Mononuclear cell (primary cell): ENCODE measurements at regions not wholly inside any gene's neighbourhood (a gene's known extent, or its start where the extent isn't known, plus 50 kb on each side); places are given as distances from the start of the nearest gene placed in this dataset.

Source experiments
- H3K27me3 ChIP-seq: 2 replicates; pipeline ENCODE4 v1.6.0; 2011; ENCODE audit warnings: low read length, control low read depth; ENCODE audit not compliant: insufficient read depth
- H3K4me1 ChIP-seq: 2 replicates; pipeline ENCODE4 v1.5.1; 2011; ENCODE audit warnings: mild to moderate bottlenecking, low read length, control low read depth; ENCODE audit not compliant: insufficient read depth
- H3K4me3 ChIP-seq: 2 replicates; pipeline ENCODE4 v1.5.1; 2011; ENCODE audit warnings: mild to moderate bottlenecking, low read length, moderate library complexity
- H3K9me3 ChIP-seq: 2 replicates; pipeline ENCODE4 v1.5.1; 2011; ENCODE audit warnings: low read depth, mild to moderate bottlenecking, control low read depth, low read length

- Histone ChIP-seq H3K9me3 (no peaks in the 10 kb centered on the region), H3K27me3 (no peaks in the 10 kb centered on the region), H3K4me3 (no peak overlapping the region), H3K4me1 (peaks cover 27% of the 10 kb centered on the region)
Observed at GRCh38 chr2:215507136-215507535, 71.3 kb upstream of the FN1 start.

DNA sequence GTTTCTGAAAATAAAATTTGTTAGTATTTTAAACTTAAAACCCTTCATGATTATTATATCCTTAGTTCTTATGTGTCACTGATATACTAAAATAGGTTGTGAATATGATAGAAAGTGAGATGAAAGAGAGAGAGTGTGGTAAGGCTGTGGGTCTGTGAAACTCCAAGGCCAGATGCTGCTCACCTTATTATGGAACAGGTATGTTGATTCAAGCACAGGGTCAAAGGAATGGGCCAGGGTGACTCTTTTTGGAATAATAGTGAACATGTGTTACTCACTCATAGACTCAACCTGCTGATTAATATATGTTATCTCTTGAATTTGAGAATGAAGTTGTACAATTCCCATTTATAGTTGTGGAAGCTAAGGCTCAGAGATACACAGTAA, 70.7 kb upstream of the FN1 start:
- peaks cover 27% of the 10 kb centered on the region for H3K4me1 ChIP-seq
- H3K4me3 ChIP-seq = no peak overlapping the region
- no peaks in the 10 kb centered on the region for H3K9me3 ChIP-seq
- H3K27me3 ChIP-seq = no peaks in the 10 kb centered on the region

DNA sequence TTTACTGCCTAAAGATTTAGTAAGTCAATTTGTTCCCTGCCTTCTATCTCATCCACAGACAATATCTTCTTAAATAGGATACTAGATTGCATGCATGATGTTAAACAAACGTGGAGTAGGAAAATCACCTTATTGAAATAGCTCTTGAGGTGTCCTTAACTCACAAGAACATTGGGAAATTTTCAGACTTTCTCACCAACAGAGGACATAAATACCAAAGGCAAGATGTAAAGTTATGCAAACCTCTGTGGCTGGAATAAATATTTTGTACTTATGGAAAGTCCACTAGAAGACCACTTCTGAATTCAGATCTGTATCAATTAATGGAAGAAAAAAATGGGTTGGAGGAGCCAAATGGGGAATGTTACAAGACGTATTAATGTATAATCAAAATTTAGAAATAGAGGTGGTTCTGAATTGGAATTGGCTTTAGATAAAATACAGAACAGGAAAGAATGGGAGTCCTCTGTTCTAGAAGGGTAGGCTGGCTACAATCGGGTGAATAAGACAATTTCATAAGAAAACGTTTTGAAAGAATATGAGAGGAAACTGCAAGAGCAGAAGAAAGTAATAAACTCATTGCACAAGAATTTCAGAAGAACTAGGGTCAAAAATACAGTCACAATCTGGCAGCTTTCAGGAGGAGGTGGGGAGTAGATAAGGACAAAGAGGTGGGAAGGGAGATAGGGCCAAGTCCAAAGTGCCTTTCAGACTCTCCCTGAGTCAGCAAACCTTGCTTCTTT, 69.3 kb upstream of the FN1 start:
- Histone ChIP-seq H3K9me3 (no peaks in the 10 kb centered on the region), H3K4me1 (peaks cover 27% of the 10 kb centered on the region), H3K4me3 (no peak overlapping the region), H3K27me3 (no peaks in the 10 kb centered on the region)

DNA sequence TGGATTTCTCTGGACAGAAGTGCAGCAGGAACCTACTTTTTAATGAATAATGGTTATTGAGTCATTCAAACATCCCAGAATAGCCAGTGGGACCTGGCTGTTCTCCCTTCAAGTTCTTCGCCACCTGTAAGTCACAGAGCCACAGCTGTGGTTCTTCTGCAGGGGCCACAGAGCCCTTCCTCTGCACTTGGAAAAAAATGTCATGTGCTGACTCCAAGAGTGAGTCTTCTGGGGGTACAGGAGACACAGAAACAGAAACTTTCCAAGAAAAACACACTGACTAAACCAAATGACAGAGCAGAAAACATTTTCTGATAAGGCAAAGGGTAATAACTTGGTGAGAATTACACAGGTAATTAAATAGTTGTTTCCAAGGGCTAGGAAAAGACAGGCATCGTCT, 68.7 kb upstream of the FN1 start:
- no peaks in the 10 kb centered on the region for H3K27me3 ChIP-seq
- no peak overlapping the region for H3K4me3 ChIP-seq
- H3K4me1 ChIP-seq = peaks cover 27% of the 10 kb centered on the region
- H3K9me3 ChIP-seq = no peaks in the 10 kb centered on the region

GRCh38 chr2:215503381-215503780, 67.5 kb upstream of the FN1 start:
- Histone ChIP-seq H3K4me3 (no peak overlapping the region), H3K27me3 (no peaks in the 10 kb centered on the region), H3K4me1 (peaks cover 27% of the 10 kb centered on the region), H3K9me3 (no peaks in the 10 kb centered on the region)

DNA sequence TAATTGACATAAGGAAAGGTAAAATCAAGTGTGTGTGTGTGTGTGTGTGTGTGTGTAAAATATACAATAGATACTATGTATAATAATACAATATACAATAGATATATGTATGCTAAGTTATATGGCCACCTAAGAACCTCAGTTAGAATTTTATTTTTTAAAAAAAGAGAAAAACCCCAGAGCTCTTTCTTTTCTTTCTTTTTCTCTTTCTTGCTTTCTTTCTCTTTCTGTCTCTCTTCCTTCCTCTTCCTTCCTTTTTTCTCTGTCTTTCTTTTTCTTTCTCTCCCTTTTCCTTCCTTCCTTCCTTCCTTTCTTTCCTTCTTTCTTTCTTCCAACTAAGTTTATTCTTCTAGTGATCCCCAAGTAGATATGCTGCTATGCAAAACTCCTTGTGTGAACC, 64.6 kb upstream of the FN1 start:
- Histone ChIP-seq H3K27me3 (no peaks in the 10 kb centered on the region), H3K9me3 (no peaks in the 10 kb centered on the region), H3K4me3 (no peak overlapping the region), H3K4me1 (peaks cover 7% of the 10 kb centered on the region)

GRCh38 chr2:215499331-215499730, 63.5 kb upstream of the FN1 start:
- Histone ChIP-seq H3K4me3 (no peak overlapping the region), H3K27me3 (no peaks in the 10 kb centered on the region), H3K4me1 (peaks cover 1% of the 10 kb centered on the region), H3K9me3 (no peaks in the 10 kb centered on the region)

DNA sequence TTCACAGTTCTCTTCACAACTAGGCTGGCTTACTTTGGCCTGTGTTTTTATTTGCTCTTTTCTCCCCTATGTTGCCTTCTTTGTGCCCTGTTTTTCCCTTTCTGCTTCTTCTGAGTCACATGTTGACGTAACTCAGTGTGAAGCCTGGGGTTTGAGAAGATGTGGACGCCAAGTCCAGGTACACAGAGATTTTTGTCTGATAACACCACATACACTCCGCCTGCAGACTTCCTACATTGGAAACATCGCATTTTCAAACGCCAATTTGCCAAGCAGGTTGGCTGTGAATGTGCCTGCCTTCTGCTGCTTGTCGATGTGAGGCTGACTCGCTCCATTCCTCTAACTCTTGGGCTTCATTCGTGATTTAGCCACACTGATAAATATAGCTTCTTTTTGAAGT, 62.6 kb upstream of the FN1 start:
- Histone ChIP-seq H3K9me3 (no peaks in the 10 kb centered on the region), H3K27me3 (no peaks in the 10 kb centered on the region), H3K4me3 (no peak overlapping the region), H3K4me1 (peaks cover under 1% of the 10 kb centered on the region)

- peaks cover 3% of the 10 kb centered on the region for H3K4me1 ChIP-seq
- no peaks in the 10 kb centered on the region for H3K9me3 ChIP-seq
- no peak overlapping the region for H3K4me3 ChIP-seq
- H3K27me3 ChIP-seq = no peaks in the 10 kb centered on the region
Observed at GRCh38 chr2:215493376-215493775, 57.5 kb upstream of the FN1 start.

DNA sequence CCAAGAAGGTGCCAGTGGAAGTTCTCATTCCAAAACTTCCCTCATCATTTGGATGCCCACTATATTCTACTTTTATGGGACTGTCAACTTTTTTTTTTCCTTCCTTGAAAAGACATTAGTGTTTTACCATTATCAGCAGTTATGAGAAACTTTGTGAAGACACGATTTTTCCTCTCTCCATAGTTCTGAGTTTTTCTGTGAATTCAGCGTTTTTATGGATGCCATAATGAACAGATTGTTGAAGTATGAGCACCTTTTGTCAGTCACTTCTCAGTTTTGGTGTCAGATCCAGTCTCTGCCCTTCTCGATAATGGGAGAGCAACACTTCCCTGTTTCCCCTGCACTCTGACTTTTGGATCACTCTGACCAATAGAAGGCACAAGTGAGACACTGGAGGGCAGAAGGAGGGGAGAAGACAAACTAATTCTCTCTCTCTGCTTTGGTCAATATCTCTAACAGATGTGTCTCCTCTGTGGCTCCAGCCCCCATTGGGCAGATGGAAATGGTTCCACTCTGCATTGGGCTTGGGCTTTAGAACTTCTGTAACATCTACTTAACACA, 53.5 kb upstream of the FN1 start:
- H3K4me3 ChIP-seq = no peak overlapping the region
- no peaks in the 10 kb centered on the region for H3K27me3 ChIP-seq
- H3K9me3 ChIP-seq = no peaks in the 10 kb centered on the region
- peaks cover 7% of the 10 kb centered on the region for H3K4me1 ChIP-seq

DNA sequence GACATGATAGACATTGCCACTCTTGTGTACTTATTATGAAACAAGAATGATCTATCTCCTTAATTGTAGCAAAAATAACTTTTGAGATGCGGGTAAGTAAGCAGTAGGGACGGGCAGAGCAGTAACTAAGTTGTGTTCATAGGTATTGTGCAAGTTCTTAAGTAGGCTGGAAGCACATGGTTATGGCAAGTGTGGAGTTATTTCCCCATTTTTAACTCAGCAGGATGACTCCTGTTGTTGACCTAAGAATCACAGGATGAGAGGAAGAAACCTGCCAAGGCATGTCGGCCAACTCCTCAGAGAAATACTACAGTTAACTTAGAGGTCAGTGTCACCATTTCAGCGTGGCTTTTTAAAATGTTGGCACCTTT, 51.1 kb upstream of the FN1 start:
- H3K9me3 ChIP-seq = no peaks in the 10 kb centered on the region
- H3K4me1 ChIP-seq = peaks cover 5% of the 10 kb centered on the region
- H3K4me3 ChIP-seq = no peak overlapping the region
- no peaks in the 10 kb centered on the region for H3K27me3 ChIP-seq

DNA sequence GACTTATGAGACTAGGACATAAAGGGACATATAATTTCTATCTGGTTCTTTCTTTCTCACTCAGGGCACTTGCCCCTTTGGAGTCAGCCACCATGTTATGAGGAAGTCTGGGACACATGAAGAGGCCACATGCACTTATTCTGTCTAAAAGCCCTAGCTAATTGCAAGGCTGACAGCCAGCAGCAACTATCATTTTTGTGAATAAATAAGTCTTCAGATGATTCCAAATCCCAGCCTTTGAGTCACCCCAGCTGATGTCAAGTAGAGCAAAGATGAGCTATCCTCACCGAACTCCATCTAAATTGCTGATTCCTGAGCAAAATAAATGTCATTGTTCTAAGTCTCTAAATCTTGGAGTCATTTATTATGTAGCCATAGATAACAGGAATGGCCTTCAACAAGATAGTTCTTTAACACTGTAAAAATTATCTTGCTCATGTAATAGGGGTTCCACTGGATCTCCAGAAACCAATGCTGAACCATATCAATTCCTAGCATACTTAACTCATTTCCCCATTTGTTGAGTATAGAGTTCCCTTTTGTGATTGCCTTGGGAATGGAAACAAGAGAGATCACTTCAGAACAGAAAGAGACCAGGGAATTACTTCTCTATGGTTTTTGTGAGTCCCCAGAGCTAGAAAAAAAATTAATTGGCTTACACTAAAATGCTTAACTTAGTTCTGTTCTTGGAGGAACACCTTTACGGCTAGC, 50.6 kb upstream of the FN1 start:
- H3K4me3 ChIP-seq = no peak overlapping the region

More for the DNA sequence above, 50.6 kb upstream of the FN1 start:
- peaks cover 5% of the 10 kb centered on the region for H3K4me1 ChIP-seq
- H3K27me3 ChIP-seq = no peaks in the 10 kb centered on the region
- no peaks in the 10 kb centered on the region for H3K9me3 ChIP-seq
